Urinary bladder (tissue), 3 donors: ENCODE measurements at regions not wholly inside any gene's neighbourhood (a gene's known extent, or its start where the extent isn't known, plus 50 kb on each side); places are given as distances from the start of the nearest gene placed in this dataset.

Experiments
- DNase-seq: peaks from one replicate; pipeline ENCODE4 v3.0.0-alpha.2; 2015; ENCODE audit errors: extremely low spot score
- H3K27ac ChIP-seq: one replicate; pipeline ENCODE4 v1.5.1; 2013; ENCODE audit warnings: low read depth, mild to moderate bottlenecking, moderate library complexity
- H3K36me3 ChIP-seq: one replicate; pipeline ENCODE4 v1.6.1; 2013; ENCODE audit warnings: mild to moderate bottlenecking, moderate library complexity; ENCODE audit not compliant: insufficient read depth
- H3K4me1 ChIP-seq: one replicate; pipeline ENCODE4 v1.6.1; 2013; ENCODE audit warnings: mild to moderate bottlenecking, moderate library complexity; ENCODE audit not compliant: insufficient read depth
- H3K4me3 ChIP-seq: one replicate; pipeline ENCODE4 v1.5.1; 2013; ENCODE audit warnings: low read depth, low read length
- WGBS: extraction: QIAGEN DNeasy Blood & Tissue Kit; methylation state at CpG from one replicate; pipeline ENCODE4 v1.1.7; 2013; 5-methylcytosine and 5-hydroxymethylcytosine counted together
- donor health status: healthy with polysubstance abuse.
- donor health status: healthy.

GRCh38 chr9:89754193-89754592 is 149.4 kb downstream of the GADD45G start:
- DNase-seq, result no peak
- 100% methylated on average over 1 of the region's 1 CpG for WGBS
- Histone ChIP-seq H3K4me1 (no peaks in the 10 kb centered on the region), H3K4me3 (no peak overlapping the region), H3K36me3 (no peaks in the 10 kb centered on the region), H3K27ac (no peak overlapping the region)

- no peak overlapping the region for H3K27ac ChIP-seq
- 47% methylated on average over 9 of the region's 9 CpGs for WGBS
- DNase-seq, result no peak
- H3K36me3 ChIP-seq, result no peaks in the 10 kb centered on the region
- H3K4me1 ChIP-seq, result no peaks in the 10 kb centered on the region
- H3K4me3 ChIP-seq, result no peak overlapping the region
Observed at GRCh38 chr9:89755821-89756220, 151.0 kb downstream of the GADD45G start.

- Histone ChIP-seq H3K27ac (no peak overlapping the region), H3K4me3 (no peak overlapping the region), H3K36me3 (no peaks in the 10 kb centered on the region), H3K4me1 (no peaks in the 10 kb centered on the region)
- no peak for DNase-seq
- 79% methylated on average over 8 of the region's 8 CpGs for WGBS
Observed at GRCh38 chr9:89756891-89757537, 152.2 kb downstream of the GADD45G start.

- Histone ChIP-seq H3K4me3 (no peak overlapping the region), H3K36me3 (no peaks in the 10 kb centered on the region), H3K4me1 (no peaks in the 10 kb centered on the region), H3K27ac (no peak overlapping the region)
- no peak for DNase-seq
- WGBS, result 90% methylated on average over 12 of the region's 12 CpGs
Observed at GRCh38 chr9:89757776-89758528, 153.1 kb downstream of the GADD45G start.

- H3K36me3 ChIP-seq, result no peaks in the 10 kb centered on the region
- 83% methylated on average over 9 of the region's 9 CpGs for WGBS
- DNase-seq, result no peak
- no peak overlapping the region for H3K27ac ChIP-seq
- H3K4me3 ChIP-seq, result no peak overlapping the region
- H3K4me1 ChIP-seq, result no peaks in the 10 kb centered on the region
Observed at GRCh38 chr9:89759572-89759971, 154.8 kb downstream of the GADD45G start.

GRCh38 chr9:89760123-89760522 is 155.3 kb downstream of the GADD45G start:
- WGBS, result 97% methylated on average over 6 of the region's 6 CpGs
- Histone ChIP-seq H3K4me1 (no peaks in the 10 kb centered on the region), H3K36me3 (no peaks in the 10 kb centered on the region), H3K27ac (no peak overlapping the region), H3K4me3 (no peak overlapping the region)
- DNase-seq, result no peak

GRCh38 chr9:89764217-89764616 is 159.4 kb downstream of the GADD45G start:
- Histone ChIP-seq H3K27ac (no peak overlapping the region), H3K36me3 (no peaks in the 10 kb centered on the region), H3K4me1 (no peaks in the 10 kb centered on the region), H3K4me3 (no peak overlapping the region)
- 80% methylated on average over 5 of the region's 5 CpGs for WGBS
- DNase-seq, result no peak

- 87% methylated on average over 3 of the region's 3 CpGs for WGBS
- Histone ChIP-seq H3K36me3 (no peaks in the 10 kb centered on the region), H3K4me1 (no peaks in the 10 kb centered on the region), H3K4me3 (no peak overlapping the region), H3K27ac (no peak overlapping the region)
- DNase-seq, result no peak
Observed at GRCh38 chr9:89765211-89765946, 160.6 kb downstream of the GADD45G start.

GRCh38 chr9:89766991-89767390 is 162.2 kb downstream of the GADD45G start:
- Histone ChIP-seq H3K36me3 (no peaks in the 10 kb centered on the region), H3K4me1 (no peaks in the 10 kb centered on the region), H3K27ac (no peak overlapping the region), H3K4me3 (no peak overlapping the region)
- DNase-seq, result no peak

GRCh38 chr9:89768051-89768450 is 163.2 kb downstream of the GADD45G start:
- no peak overlapping the region for H3K4me3 ChIP-seq

GRCh38 chr9:89768650-89769071 is 163.8 kb downstream of the GADD45G start:
- Histone ChIP-seq H3K4me3 (no peak overlapping the region), H3K27ac (no peak overlapping the region)

More at GRCh38 chr9:89768051-89768450, 163.2 kb downstream of the GADD45G start:
- WGBS, result 71% methylated on average over 4 of the region's 4 CpGs
- Histone ChIP-seq H3K36me3 (no peaks in the 10 kb centered on the region), H3K4me1 (no peaks in the 10 kb centered on the region), H3K27ac (no peak overlapping the region)
- DNase-seq, result no peak

GRCh38 chr9:89770531-89771174 is 165.8 kb downstream of the GADD45G start:
- no peak overlapping the region for H3K27ac ChIP-seq
- WGBS, result 79% methylated on average over 8 of the region's 8 CpGs
- H3K4me3 ChIP-seq, result no peak overlapping the region
- DNase-seq, result no peak
- H3K4me1 ChIP-seq, result no peaks in the 10 kb centered on the region
- H3K36me3 ChIP-seq, result no peaks in the 10 kb centered on the region

More at GRCh38 chr9:89768650-89769071, 163.8 kb downstream of the GADD45G start:
- no peaks in the 10 kb centered on the region for H3K4me1 ChIP-seq
- DNase-seq, result no peak
- WGBS, result 70% methylated on average over 7 of the region's 7 CpGs
- H3K36me3 ChIP-seq, result no peaks in the 10 kb centered on the region

- WGBS, result 70% methylated on average over 4 of the region's 4 CpGs
- H3K36me3 ChIP-seq, result no peaks in the 10 kb centered on the region
- H3K4me1 ChIP-seq, result no peaks in the 10 kb centered on the region
- H3K4me3 ChIP-seq, result no peak overlapping the region
- H3K27ac ChIP-seq, result no peak overlapping the region
- DNase-seq, result no peak
Observed at GRCh38 chr9:89771205-89771604, 166.4 kb downstream of the GADD45G start.
